C4-2B (cell line): ENCODE measurements at regions not wholly inside any gene's neighbourhood (a gene's known extent, or its start where the extent isn't known, plus 50 kb on each side); places are given as distances from the start of the nearest gene placed in this dataset.

Source experiments
- CTCF ChIP-seq: fragments of 450-650 bp; conservative IDR thresholded peaks from 2 replicates; pipeline ENCODE4 v1.5.1; 2017; ENCODE audit warnings: mild to moderate bottlenecking
- ZFX ChIP-seq: fragments of 450-650 bp; IDR thresholded peaks from 2 replicates; pipeline ENCODE4 v1.6.1; 2017

- TF ChIP-seq CTCF (no peak), ZFX (no peak)
Observed at GRCh38 chr11:126132319-126132718, 69.7 kb upstream of the CDON start.
